K562 (cell line): ENCODE measurements at regions not wholly inside any gene's neighbourhood (a gene's known extent, or its start where the extent isn't known, plus 50 kb on each side); places are given as distances from the start of the nearest gene placed in this dataset.

ENCODE experiments used
- ATAC-seq: fragments of 200-7000 bp; cut with Tn5 transposase; 3 replicates; pipeline ENCODE4 v1.9.1; 2020; ENCODE audit warnings: moderate library complexity
- BruUV-seq: library from RNA; stranded (reverse); fragments of 400-500 nt; replicated peaks from 2 replicates; lab custom pipeline; 2021; lab: Mats Ljungman, UMichigan
- CTCF ChIA-PET: fragments of 300-600 bp; formaldehyde crosslinking; extraction: SDS; loops from one replicate; lab custom pipeline; 2021; ENCODE audit warnings: low intra/inter-chr PET ratio; lab: Yijun Ruan, JAX
- POLR2A ChIA-PET: fragments of 300-600, 350-650 bp; sonication (Branson Sonifier 250); formaldehyde crosslinking; extraction: SDS; loops from one replicate; lab custom pipeline; 2021; ENCODE audit warnings: antibody characterized with exemption, inconsistent platforms; lab: Yijun Ruan, JAX
- DNase-seq, 4 experiments: peaks; one replicate each; pipeline versions ENCODE4 v3.0.0 to v3.0.0-alpha.2; 2011 to 2018; ENCODE audit warnings: low spot score in 3 of 4, mixed read lengths in 3 of 4; ENCODE audit errors: extremely low read depth in 1 of 4
- FAIRE-seq: peaks from 2 replicates; lab custom pipeline; 2011; peaks lifted over from hg19 to GRCh38; lab: Jason Lieb, UNC
- H2AFZ ChIP-seq: 2 replicates; pipeline ENCODE4 v1.6.0; 2011; ENCODE audit warnings: low read depth, low read length, control low read depth, inconsistent platforms
- H3K27ac ChIP-seq: fragments of 200-600 bp; 3 replicates; pipeline ENCODE4 v1.8.0; 2011; ENCODE audit warnings: low read depth, mild to moderate bottlenecking, control low read depth, inconsistent platforms, low read length, moderate library complexity, mixed read lengths; ENCODE audit errors: extremely low read depth
- H3K27me3 ChIP-seq, 2 experiments: fragments of 300-600 bp in 1 of 2; 2 replicates in 1 of 2; 3 replicates in 1 of 2; pipeline versions ENCODE4 v1.6.0 to v1.8.0; 2011; ENCODE audit warnings: inconsistent platforms in 2 of 2, low read length in 2 of 2, mild to moderate bottlenecking in 1 of 2, mixed read lengths in 1 of 2, moderate library complexity in 1 of 2; ENCODE audit not compliant: control insufficient read depth in 2 of 2, insufficient read depth in 2 of 2
- H3K36me3 ChIP-seq: fragments of 300-600 bp; 3 replicates; pipeline ENCODE4 v1.8.0; 2011; ENCODE audit warnings: mild to moderate bottlenecking, low read length, inconsistent platforms; ENCODE audit not compliant: control insufficient read depth, insufficient read depth
- H3K4me1 ChIP-seq, 2 experiments: fragments of 200-600 bp in 1 of 2; replicated peaks in 1 of 2; 2 replicates in 1 of 2; 3 replicates in 1 of 2; pipeline versions ENCODE4 v1.5.1 to v1.8.0; 2011; ENCODE audit warnings: inconsistent platforms in 2 of 2, low read length in 2 of 2, mild to moderate bottlenecking in 1 of 2, mixed read lengths in 1 of 2, moderate library complexity in 1 of 2; ENCODE audit not compliant: control insufficient read depth in 2 of 2, insufficient read depth in 2 of 2
- H3K4me2 ChIP-seq: 2 replicates; pipeline ENCODE4 v1.6.1; 2011; ENCODE audit warnings: low read length, control low read depth, inconsistent platforms, mixed read lengths; ENCODE audit not compliant: insufficient read depth
- H3K4me3 ChIP-seq: fragments of 200-600 bp; sonication (generic), shearing (Covaris generic); 2 replicates; pipeline ENCODE4 v1.5.1; 2016; ENCODE audit warnings: control low read depth, inconsistent platforms
- H3K79me2 ChIP-seq: fragments of 200-600 bp; 3 replicates; pipeline ENCODE4 v1.8.0; 2011; ENCODE audit warnings: low read length, inconsistent platforms; ENCODE audit not compliant: control insufficient read depth, insufficient read depth
- H3K9ac ChIP-seq, 2 experiments: 2 replicates each; pipeline versions ENCODE4 v1.6.0 to v1.6.1; 2011; ENCODE audit warnings: low read depth in 2 of 2, low read length in 2 of 2, control low read depth in 1 of 2, inconsistent platforms in 1 of 2, mild to moderate bottlenecking in 1 of 2, mixed read lengths in 1 of 2; ENCODE audit not compliant: insufficient read depth in 1 of 2
- H3K9me1 ChIP-seq: one replicate; pipeline ENCODE4 v1.6.0; 2011; ENCODE audit warnings: inconsistent platforms, mild to moderate bottlenecking, low read length, moderate library complexity; ENCODE audit not compliant: control insufficient read depth, insufficient read depth
- H3K9me3 ChIP-seq: replicated peaks from 2 replicates; pipeline ENCODE4 v1.5.1; 2011; ENCODE audit warnings: low read depth, low read length, inconsistent platforms; ENCODE audit not compliant: control insufficient read depth, insufficient read depth
- H4K20me1 ChIP-seq: replicated peaks from 2 replicates; pipeline ENCODE4 v1.6.1; 2011; ENCODE audit warnings: low read length, inconsistent platforms, mixed read lengths; ENCODE audit not compliant: control insufficient read depth, insufficient read depth
- CBFA2T3 ChIP-seq: fragments of 450-650 bp; IDR thresholded peaks from 2 replicates; pipeline ENCODE4 v1.6.1; 2017
- EP400 ChIP-seq: fragments of 450-650 bp; IDR thresholded peaks from 2 replicates; pipeline ENCODE4 v1.6.1; 2017; ENCODE audit warnings: antibody characterized with exemption, mild to moderate bottlenecking, moderate library complexity
- L3MBTL2 ChIP-seq: fragments of 450-650 bp; IDR thresholded peaks from 2 replicates; pipeline ENCODE4 v1.6.1; 2016; ENCODE audit warnings: mild to moderate bottlenecking, moderate library complexity
- NFRKB ChIP-seq: fragments of 450-650 bp; IDR thresholded peaks from 2 replicates; pipeline ENCODE4 v1.6.1; 2016; ENCODE audit warnings: low read depth
- OTX1 ChIP-seq: fragments of 450-650 bp; formaldehyde crosslinking; IDR thresholded peaks from 2 replicates; pipeline ENCODE4 v1.4.0; 2022; ENCODE audit warnings: mild to moderate bottlenecking
- RBM14 ChIP-seq: fragments of 200-400 bp; formaldehyde crosslinking; IDR thresholded peaks from 2 replicates; pipeline ENCODE4 v1.6.1; 2018; ENCODE audit warnings: low read depth, mild to moderate bottlenecking, low read length, moderate library complexity, borderline replicate concordance; ENCODE audit not compliant: insufficient read depth
- SMARCA5 ChIP-seq: fragments of 450-650 bp; IDR thresholded peaks from 2 replicates; pipeline ENCODE4 v1.6.1; 2016
- STAG1 ChIP-seq: sonication (generic); formaldehyde crosslinking; IDR thresholded peaks from 2 replicates; pipeline ENCODE4 v1.5.0; 2020; ENCODE audit warnings: missing genetic modification reagents, borderline replicate concordance
- U2AF2 ChIP-seq: fragments of 200-400 bp; formaldehyde crosslinking; optimal IDR thresholded peaks from 2 replicates; pipeline ENCODE3; 2017; ENCODE audit warnings: low read depth, mild to moderate bottlenecking, low read length
- YBX1 ChIP-seq: fragments of 450-650 bp; IDR thresholded peaks from 2 replicates; pipeline ENCODE4 v1.7.1; 2016; ENCODE audit warnings: mild to moderate bottlenecking
- ZNF785 ChIP-seq: fragments of 250-450 bp; sonication (Bioruptor Pico); IDR thresholded peaks from 2 replicates; pipeline ENCODE4 v1.4.0; 2020; ENCODE audit warnings: mild to moderate bottlenecking
- WGBS: fragments of 100-300 bp; shearing (Covaris generic); methylation state at CpG from one replicate; pipeline ENCODE4 v1.1.6; 2016; ENCODE audit warnings: low coverage, mixed read lengths; ENCODE audit not compliant: insufficient coverage; ENCODE audit errors: missing lambda C conversion rate; 5-methylcytosine and 5-hydroxymethylcytosine counted together
- in situ Hi-C: fragments of 300-500 bp; cut with MboI; formaldehyde crosslinking; loops from 4 replicates; pipeline ENCODE4 v1.15.0; 2018; ENCODE audit warnings: inconsistent platforms, mixed read lengths
- intact Hi-C: fragments of 100-400 bp; cut with micrococcal nuclease; formaldehyde crosslinking; loops from 2 replicates; pipeline ENCODE4 v1.14.2; 2022
- TF ChIP-seq, protein P1 (sequence below): sonication (generic); formaldehyde crosslinking; IDR thresholded peaks from 2 replicates; pipeline ENCODE4 v1.8.0; 2022; ENCODE audit warnings: mild to moderate bottlenecking, missing genetic modification reagents
- TF ChIP-seq, protein P2 (sequence below): fragments of 250-450 bp; sonication (Bioruptor Pico); IDR thresholded peaks from 2 replicates; pipeline ENCODE4 v1.5.0; 2021
- TF ChIP-seq, protein P3 (sequence below): sonication (generic); formaldehyde crosslinking; IDR thresholded peaks from 2 replicates; pipeline ENCODE4 v1.8.0; 2023; ENCODE audit warnings: mild to moderate bottlenecking, missing genetic modification reagents

DNA sequence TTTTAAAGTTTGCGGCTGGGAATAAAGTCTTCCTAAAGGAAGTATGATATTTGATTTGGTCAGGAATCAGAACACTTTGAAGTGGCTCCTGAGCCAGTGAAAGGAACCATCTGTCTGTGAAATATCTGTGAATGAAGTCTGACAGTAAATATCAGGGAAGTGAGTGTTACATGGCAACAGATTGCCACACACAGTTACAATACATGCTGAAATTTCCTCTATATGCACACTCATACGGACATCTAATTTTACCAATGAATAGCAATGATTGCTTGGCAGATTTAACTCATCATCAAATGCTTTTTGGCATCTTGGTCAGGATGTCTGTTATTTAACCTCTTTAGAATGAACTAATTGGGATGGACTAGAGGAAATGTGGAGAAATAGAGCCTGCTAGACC lies 1023.8 kb downstream of the FAT4 start:
- Histone ChIP-seq H3K9ac (no peak overlapping the region), H3K4me1 (peaks cover 0 to 3% of the 10 kb centered on the region in 2 experiments; a peak in 2 of 5 replicates), H3K36me3 (no peaks in the 10 kb centered on the region), H3K79me2 (no peaks in the 10 kb centered on the region), H3K4me3 (no peak overlapping the region), H3K27me3 (no peaks in the 10 kb centered on the region), H2AFZ (no peak overlapping the region), H3K9me1 (no peaks in the 10 kb centered on the region), H4K20me1 (no peaks in the 10 kb centered on the region), H3K9me3 (no peaks in the 10 kb centered on the region), H3K27ac (no peak overlapping the region), H3K4me2 (no peak overlapping the region)
- ChIA-PET CTCF (no interaction called here), POLR2A (interaction anchor here (0.7 kb wide), 1 partner anchor 1054 kb away, joined by 3 read pairs; no protein-coding TSS in a partner anchor)
- TF ChIP-seq RBM14 (no peak), OTX1 (no peak), L3MBTL2 (no peak), ZNF785 (no peak), STAG1 (CRISPR knock-in tag) (no peak), SMARCA5 (no peak), EP400 (no peak), YBX1 (no peak), NFRKB (no peak), U2AF2 (no peak), CBFA2T3 (no peak)
- TF ChIP-seq, protein P1, sequence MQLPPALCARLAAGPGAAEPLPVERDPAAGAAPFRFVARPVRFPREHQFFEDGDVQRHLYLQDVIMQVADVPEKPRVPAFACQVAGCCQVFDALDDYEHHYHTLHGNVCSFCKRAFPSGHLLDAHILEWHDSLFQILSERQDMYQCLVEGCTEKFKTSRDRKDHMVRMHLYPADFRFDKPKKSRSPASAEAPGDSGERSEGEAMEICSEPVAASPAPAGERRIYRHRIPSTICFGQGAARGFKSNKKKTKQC (CRISPR knock-in tag): no peak
- TF ChIP-seq, protein P2, sequence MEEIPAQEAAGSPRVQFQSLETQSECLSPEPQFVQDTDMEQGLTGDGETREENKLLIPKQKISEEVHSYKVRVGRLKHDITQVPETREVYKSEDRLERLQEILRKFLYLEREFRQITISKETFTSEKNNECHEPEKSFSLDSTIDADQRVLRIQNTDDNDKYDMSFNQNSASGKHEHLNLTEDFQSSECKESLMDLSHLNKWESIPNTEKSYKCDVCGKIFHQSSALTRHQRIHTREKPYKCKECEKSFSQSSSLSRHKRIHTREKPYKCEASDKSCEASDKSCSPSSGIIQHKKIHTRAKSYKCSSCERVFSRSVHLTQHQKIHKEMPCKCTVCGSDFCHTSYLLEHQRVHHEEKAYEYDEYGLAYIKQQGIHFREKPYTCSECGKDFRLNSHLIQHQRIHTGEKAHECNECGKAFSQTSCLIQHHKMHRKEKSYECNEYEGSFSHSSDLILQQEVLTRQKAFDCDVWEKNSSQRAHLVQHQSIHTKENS (CRISPR knock-in tag): no peak
- TF ChIP-seq, protein P3, sequence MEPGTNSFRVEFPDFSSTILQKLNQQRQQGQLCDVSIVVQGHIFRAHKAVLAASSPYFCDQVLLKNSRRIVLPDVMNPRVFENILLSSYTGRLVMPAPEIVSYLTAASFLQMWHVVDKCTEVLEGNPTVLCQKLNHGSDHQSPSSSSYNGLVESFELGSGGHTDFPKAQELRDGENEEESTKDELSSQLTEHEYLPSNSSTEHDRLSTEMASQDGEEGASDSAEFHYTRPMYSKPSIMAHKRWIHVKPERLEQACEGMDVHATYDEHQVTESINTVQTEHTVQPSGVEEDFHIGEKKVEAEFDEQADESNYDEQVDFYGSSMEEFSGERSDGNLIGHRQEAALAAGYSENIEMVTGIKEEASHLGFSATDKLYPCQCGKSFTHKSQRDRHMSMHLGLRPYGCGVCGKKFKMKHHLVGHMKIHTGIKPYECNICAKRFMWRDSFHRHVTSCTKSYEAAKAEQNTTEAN (CRISPR knock-in tag): no peak
- WGBS: 13% methylated on average over 2 of the region's 2 CpGs
- in situ Hi-C loops: no loop called here
- DNase-seq (no peak), ATAC-seq (no peak), FAIRE-seq (no peak)
- intact Hi-C loops: no loop called here
- no TSS peak for BruUV-seq
